IMR-90 (cell line): ENCODE measurements at regions not wholly inside any gene's neighbourhood (a gene's known extent, or its start where the extent isn't known, plus 50 kb on each side); places are given as distances from the start of the nearest gene placed in this dataset.

Experiments
- ATAC-seq: fragments of 200-7000 bp; cut with Tn5 transposase; 2 replicates; pipeline ENCODE4 v1.9.1; 2020; ENCODE audit warnings: low read depth, mild to moderate bottlenecking, moderate library complexity
- BruUV-seq: library from RNA; stranded (reverse); fragments of 400-500 nt; replicated peaks from 2 replicates; lab custom pipeline; 2021; lab: Mats Ljungman, UMichigan
- CTCF ChIA-PET: fragments of 300-600 bp; formaldehyde crosslinking; extraction: SDS; loops from one replicate; lab custom pipeline; 2021; ENCODE audit warnings: antibody characterized with exemption; lab: Yijun Ruan, JAX
- POLR2A ChIA-PET: fragments of 300-600 bp; sonication (Branson Sonifier 250); formaldehyde crosslinking; loops from one replicate; lab custom pipeline; 2022; ENCODE audit warnings: antibody characterized with exemption; ENCODE audit not compliant: unreplicated experiment; lab: Charles Lee
- DNase-seq: peaks from one replicate; pipeline ENCODE4 v3.0.0; 2013
- H2AFZ ChIP-seq: replicated peaks from 2 replicates; pipeline ENCODE3; 2013; ENCODE audit warnings: low read length, mild to moderate bottlenecking; ENCODE audit not compliant: poor library complexity
- H2AK5ac ChIP-seq: 2 replicates; pipeline ENCODE4 v1.6.1; 2013; ENCODE audit warnings: low read depth, low read length, inconsistent platforms
- H2AK9ac ChIP-seq: replicated peaks from 2 replicates; pipeline ENCODE3; 2013; ENCODE audit warnings: mild to moderate bottlenecking, low read depth, low read length, moderate library complexity; ENCODE audit not compliant: poor library complexity
- H2BK120ac ChIP-seq: 2 replicates; pipeline ENCODE4 v1.6.1; 2013; ENCODE audit warnings: low read depth, low read length, inconsistent platforms
- H2BK15ac ChIP-seq: 3 replicates; pipeline ENCODE4 v1.6.1; 2013; ENCODE audit warnings: low read depth, low read length, inconsistent platforms
- H2BK20ac ChIP-seq: 2 replicates; pipeline ENCODE4 v1.6.1; 2013; ENCODE audit warnings: low read depth, mild to moderate bottlenecking, inconsistent platforms, low read length, moderate library complexity
- H2BK5ac ChIP-seq: 2 replicates; pipeline ENCODE4 v1.6.1; 2013; ENCODE audit warnings: mild to moderate bottlenecking, low read depth, low read length, inconsistent platforms; ENCODE audit not compliant: poor library complexity, severe bottlenecking
- H3K14ac ChIP-seq: replicated peaks from 2 replicates; pipeline ENCODE4 v1.6.1; 2013; ENCODE audit warnings: low read depth, low read length, inconsistent platforms
- H3K18ac ChIP-seq: 2 replicates; pipeline ENCODE4 v1.6.1; 2013; ENCODE audit warnings: low read depth, low read length, control low read depth
- H3K23ac ChIP-seq: 2 replicates; pipeline ENCODE4 v1.6.1; 2013; ENCODE audit warnings: low read depth, low read length, inconsistent platforms
- H3K27ac ChIP-seq: 2 replicates; pipeline ENCODE4 v1.5.1; 2013; ENCODE audit warnings: mild to moderate bottlenecking, control low read depth, low read length; ENCODE audit not compliant: insufficient read depth
- H3K27me3 ChIP-seq: 2 replicates; pipeline ENCODE4 v1.6.1; 2013; ENCODE audit warnings: low read length; ENCODE audit not compliant: control insufficient read depth, insufficient read depth
- H3K36me3 ChIP-seq: 2 replicates; pipeline ENCODE4 v1.6.1; 2013; ENCODE audit warnings: low read length, mixed read lengths; ENCODE audit not compliant: control insufficient read depth, insufficient read depth
- H3K4ac ChIP-seq: 2 replicates; pipeline ENCODE4 v1.6.1; 2013; ENCODE audit warnings: low read depth, low read length, inconsistent platforms
- H3K4me1 ChIP-seq: 2 replicates; pipeline ENCODE4 v1.6.1; 2013; ENCODE audit warnings: low read length, mixed read lengths; ENCODE audit not compliant: control insufficient read depth, insufficient read depth
- H3K4me2 ChIP-seq: 2 replicates; pipeline ENCODE4 v1.6.1; 2013; ENCODE audit warnings: low read depth, mild to moderate bottlenecking, control low read depth, low read length, moderate library complexity
- H3K4me3 ChIP-seq: 2 replicates; pipeline ENCODE4 v1.5.1; 2013; ENCODE audit warnings: low read depth, mild to moderate bottlenecking, control low read depth, low read length, moderate library complexity; ENCODE audit not compliant: insufficient read depth
- H3K56ac ChIP-seq: 2 replicates; pipeline ENCODE4 v1.6.1; 2013; ENCODE audit warnings: low read length, inconsistent platforms; ENCODE audit not compliant: insufficient read depth; ENCODE audit errors: extremely low read depth
- H3K79me1 ChIP-seq, 2 experiments: 2 replicates each; pipeline ENCODE4 v1.6.1; 2013; ENCODE audit warnings: low read length in 2 of 2, inconsistent platforms in 1 of 2, low read depth in 1 of 2
- H3K9ac ChIP-seq: 2 replicates; pipeline ENCODE4 v1.6.1; 2013; ENCODE audit warnings: low read depth, low read length, control low read depth
- H3K9me1 ChIP-seq: 2 replicates; pipeline ENCODE4 v1.6.1; 2013; ENCODE audit warnings: low read length, inconsistent platforms; ENCODE audit not compliant: insufficient read depth
- H3K9me3 ChIP-seq: 2 replicates; pipeline ENCODE4 v1.6.1; 2013; ENCODE audit warnings: low read length; ENCODE audit not compliant: control insufficient read depth, insufficient read depth
- H4K20me1 ChIP-seq: 2 replicates; pipeline ENCODE4 v1.6.1; 2013; ENCODE audit warnings: low read length, inconsistent platforms; ENCODE audit not compliant: insufficient read depth
- H4K5ac ChIP-seq: 2 replicates; pipeline ENCODE4 v1.6.1; 2013; ENCODE audit warnings: mild to moderate bottlenecking, low read depth, low read length, control low read depth
- H4K8ac ChIP-seq, 2 experiments: 2 replicates each; pipeline ENCODE4 v1.6.1; 2013; ENCODE audit warnings: low read depth in 2 of 2, low read length in 2 of 2, control low read depth in 1 of 2, inconsistent platforms in 1 of 2
- H4K91ac ChIP-seq: 2 replicates; pipeline ENCODE4 v1.6.1; 2013; ENCODE audit warnings: low read depth, low read length, inconsistent platforms; ENCODE audit not compliant: insufficient read depth
- BHLHE40 ChIP-seq: fragments of 150-350 bp; IDR thresholded peaks from 2 replicates; pipeline ENCODE4 v1.6.1; 2016; ENCODE audit warnings: mild to moderate bottlenecking, low read depth, low read length
- CEBPB ChIP-seq: IDR thresholded peaks from 2 replicates; pipeline ENCODE4 v1.6.1; 2012; ENCODE audit warnings: low read depth, low read length, improper control_type of control experiment
- CHD1 ChIP-seq: IDR thresholded peaks from 2 replicates; pipeline ENCODE4 v1.6.1; 2012; ENCODE audit warnings: low read depth, low read length, improper control_type of control experiment
- FOS ChIP-seq: fragments of 150-350 bp; IDR thresholded peaks from 2 replicates; pipeline ENCODE4 v1.6.1; 2016; ENCODE audit warnings: low read depth, low read length
- MAZ ChIP-seq: IDR thresholded peaks from 2 replicates; pipeline ENCODE4 v1.6.1; 2012; ENCODE audit warnings: low read depth, mild to moderate bottlenecking, low read length, improper control_type of control experiment, moderate library complexity, borderline replicate concordance
- NFE2L2 ChIP-seq: fragments of 150-350 bp; IDR thresholded peaks from 2 replicates; pipeline ENCODE4 v1.6.1; 2016; ENCODE audit warnings: low read depth, mild to moderate bottlenecking, low read length
- RFX5 ChIP-seq: IDR thresholded peaks from 2 replicates; pipeline ENCODE4 v1.8.0; 2012; ENCODE audit warnings: low read depth, mild to moderate bottlenecking, low read length, moderate library complexity
- SMC3 ChIP-seq: fragments of 150-350 bp; IDR thresholded peaks from 2 replicates; pipeline ENCODE4 v1.6.1; 2016; ENCODE audit warnings: low read depth, mild to moderate bottlenecking, antibody characterized with exemption, low read length, moderate library complexity
- WGBS, 2 experiments: methylation state at CpG; one replicate each; pipeline versions ENCODE4 v1.1.5 to v1.1.7; 2013; ENCODE audit warnings: missing lambda C conversion rate in 2 of 2; ENCODE audit not compliant: insufficient read length in 1 of 2; ENCODE audit errors: extremely low coverage in 2 of 2; 5-methylcytosine and 5-hydroxymethylcytosine counted together
- dilution Hi-C: fragments of 300-500 bp; cut with HindIII; formaldehyde crosslinking; loops from one replicate; pipeline ENCODE4 v1.14.3; 2018; ENCODE audit warnings: low sequenced_read_pairs; ENCODE audit not compliant: unreplicated experiment
- in situ Hi-C: fragments of 300-500 bp; cut with MboI; formaldehyde crosslinking; loops from 3 replicates; pipeline ENCODE4 v1.14.3; 2019; ENCODE audit warnings: low sequenced_read_pairs, inconsistent platforms, mixed read lengths
- intact Hi-C: fragments of 100-400 bp; cut with micrococcal nuclease; formaldehyde crosslinking; loops from 2 replicates; pipeline ENCODE4 v1.10.0; 2022

DNA sequence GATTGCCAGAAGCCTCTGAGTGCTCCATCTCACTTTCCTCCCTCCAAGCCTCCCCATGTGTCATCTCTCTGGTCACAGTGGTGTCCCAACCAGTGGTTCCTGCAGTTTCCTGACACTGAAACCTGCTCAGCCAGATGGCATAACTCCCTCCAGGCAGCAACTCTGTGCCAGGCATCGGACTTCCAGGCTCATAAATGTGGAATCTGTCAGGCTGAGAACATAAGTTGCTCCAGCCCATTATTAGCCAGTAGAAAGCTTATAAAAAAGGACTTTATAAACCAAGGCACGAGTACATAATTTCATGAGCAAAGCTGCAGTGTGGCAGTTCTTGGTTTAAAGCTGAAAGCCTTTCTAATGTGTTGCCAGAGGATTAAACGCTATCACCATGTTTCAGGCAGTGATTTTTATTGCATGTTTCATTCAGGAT lies 194.3 kb downstream of the DACT1 start:
- H3K18ac ChIP-seq: no peak overlapping the region
- dilution Hi-C loops (no loop called here), in situ Hi-C loops (no loop called here), intact Hi-C loops (no loop called here)
- peaks cover 4% of the 10 kb centered on the region; the same call in 1 of the 2 replicates for H3K9me3 ChIP-seq
- H3K27me3 ChIP-seq: peaks cover 4% of the 10 kb centered on the region
- no peak overlapping the region for H3K23ac ChIP-seq
- H3K4me1 ChIP-seq: no peaks in the 10 kb centered on the region; the same call in 1 of the 2 replicates
- TF ChIP-seq NFE2L2: no peak
- TF ChIP-seq CEBPB: no peak
- TF ChIP-seq MAZ: no peak
- TF ChIP-seq SMC3: no peak
- TF ChIP-seq FOS: no peak
- TF ChIP-seq RFX5: no peak
- TF ChIP-seq CHD1: no peak
- TF ChIP-seq BHLHE40: no peak
- no peaks in the 10 kb centered on the region for H3K36me3 ChIP-seq
- no peak overlapping the region for H4K91ac ChIP-seq
- H2AK9ac ChIP-seq: no peak overlapping the region
- H3K9me1 ChIP-seq: peaks cover 5% of the 10 kb centered on the region
- 0 out of 2 replicates have a peak, but pooled peaks cover 4% of the 10 kb centered on the region for H4K20me1 ChIP-seq
- H3K4me3 ChIP-seq: no peak overlapping the region
- ChIA-PET POLR2A (no interaction called here), CTCF (no interaction called here)
- H3K14ac ChIP-seq: no peak overlapping the region
- no peak overlapping the region for H3K4me2 ChIP-seq
- H3K4ac ChIP-seq: no peak overlapping the region
- no peak overlapping the region for H2BK5ac ChIP-seq
- H3K79me1 ChIP-seq: no peaks in the 10 kb centered on the region
- no TSS peak for BruUV-seq
- H2AK5ac ChIP-seq: no peak overlapping the region
- no peak overlapping the region for H2BK120ac ChIP-seq
- H3K9ac ChIP-seq: no peak overlapping the region
- H4K5ac ChIP-seq: no peak overlapping the region
- H4K8ac ChIP-seq: no peak overlapping the region
- 20% methylated on average over 3 of the region's 3 CpGs; no CpG with 5 or more reads in 1 of the 2 experiments for WGBS, 2 experiments
- H3K27ac ChIP-seq: no peak overlapping the region
- H2BK20ac ChIP-seq: no peak overlapping the region
- no peak overlapping the region for H3K56ac ChIP-seq
- ATAC-seq (no peak), DNase-seq (no peak)
- H2BK15ac ChIP-seq: no peak overlapping the region
- no peak overlapping the region for H2AFZ ChIP-seq
